ENCODE measurements at regions not wholly inside any gene's neighbourhood (a gene's known extent, or its start where the extent isn't known, plus 50 kb on each side); places are given as distances from the start of the nearest gene placed in this dataset.

DNA sequence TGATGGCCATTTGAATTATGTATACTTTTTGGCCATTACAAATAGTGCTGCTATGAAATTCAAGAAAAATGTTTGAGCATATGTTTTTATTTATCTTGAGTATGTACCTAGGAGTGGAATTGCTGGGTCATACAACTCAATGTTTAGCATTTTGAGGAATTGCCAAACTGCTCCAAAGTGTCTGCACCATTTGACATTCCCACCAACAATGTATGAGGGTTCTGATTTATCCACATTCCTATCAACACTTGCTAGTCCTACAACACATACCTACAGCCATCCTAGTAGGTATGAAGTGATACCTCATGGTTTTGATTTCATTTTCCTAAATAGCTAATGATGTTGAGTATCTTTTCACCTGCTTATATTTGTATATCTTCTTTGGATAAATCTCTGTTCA is 165.5 kb downstream of the NOC3L start:
- TF ChIP-seq, protein P1, sequence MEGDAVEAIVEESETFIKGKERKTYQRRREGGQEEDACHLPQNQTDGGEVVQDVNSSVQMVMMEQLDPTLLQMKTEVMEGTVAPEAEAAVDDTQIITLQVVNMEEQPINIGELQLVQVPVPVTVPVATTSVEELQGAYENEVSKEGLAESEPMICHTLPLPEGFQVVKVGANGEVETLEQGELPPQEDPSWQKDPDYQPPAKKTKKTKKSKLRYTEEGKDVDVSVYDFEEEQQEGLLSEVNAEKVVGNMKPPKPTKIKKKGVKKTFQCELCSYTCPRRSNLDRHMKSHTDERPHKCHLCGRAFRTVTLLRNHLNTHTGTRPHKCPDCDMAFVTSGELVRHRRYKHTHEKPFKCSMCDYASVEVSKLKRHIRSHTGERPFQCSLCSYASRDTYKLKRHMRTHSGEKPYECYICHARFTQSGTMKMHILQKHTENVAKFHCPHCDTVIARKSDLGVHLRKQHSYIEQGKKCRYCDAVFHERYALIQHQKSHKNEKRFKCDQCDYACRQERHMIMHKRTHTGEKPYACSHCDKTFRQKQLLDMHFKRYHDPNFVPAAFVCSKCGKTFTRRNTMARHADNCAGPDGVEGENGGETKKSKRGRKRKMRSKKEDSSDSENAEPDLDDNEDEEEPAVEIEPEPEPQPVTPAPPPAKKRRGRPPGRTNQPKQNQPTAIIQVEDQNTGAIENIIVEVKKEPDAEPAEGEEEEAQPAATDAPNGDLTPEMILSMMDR (IDR thresholded peaks at IDR 0.05; ENCODE audit: insufficient read depth, missing control alignments): no peak
- DNase-seq (ENCODE audit: insufficient read length, low spot score) (no peak), FAIRE-seq (no peak)

- TF ChIP-seq, protein P1 (IDR thresholded peaks at IDR 0.05; ENCODE audit: insufficient read depth, missing control alignments): no peak
- FAIRE-seq (no peak), DNase-seq (ENCODE audit: insufficient read length, low spot score) (no peak)
Measured at GRCh38 chr10:94198324-94198723, 164.4 kb downstream of the NOC3L start.

GRCh38 chr10:94199565-94199964 is 163.2 kb downstream of the NOC3L start:
- FAIRE-seq (no peak), DNase-seq (ENCODE audit: insufficient read length, low spot score) (no peak)
- TF ChIP-seq, protein P1 (IDR thresholded peaks at IDR 0.05; ENCODE audit: insufficient read depth, missing control alignments): no peak

GRCh38 chr10:94200146-94200837 is 162.4 kb downstream of the NOC3L start:
- DNase-seq (ENCODE audit: insufficient read length, low spot score): no peak
- TF ChIP-seq, protein P1 (IDR thresholded peaks at IDR 0.05; ENCODE audit: insufficient read depth, missing control alignments): no peak
- no peak for FAIRE-seq

DNA sequence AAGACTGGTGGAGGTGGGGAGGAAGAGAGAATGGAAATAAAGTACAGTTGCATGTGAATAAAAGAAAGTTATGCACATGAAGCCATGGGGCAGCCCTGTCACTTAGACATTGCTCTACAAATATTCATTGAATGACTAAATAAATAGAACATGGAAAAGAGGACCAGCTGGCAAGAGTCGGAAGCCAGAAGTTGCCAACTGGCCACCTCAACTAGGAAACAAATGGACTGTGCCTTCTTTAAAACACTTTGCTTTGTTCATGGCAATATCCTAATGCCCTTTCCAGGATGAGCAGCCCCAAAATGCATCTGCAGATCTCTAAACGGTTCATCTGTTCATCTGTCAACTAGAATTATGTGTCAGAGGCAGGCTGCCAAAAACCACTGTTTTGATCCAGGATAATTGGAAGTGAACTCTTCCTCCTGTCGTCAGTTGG is 157.3 kb downstream of the NOC3L start:
- TF ChIP-seq, protein P1 (IDR thresholded peaks at IDR 0.05; ENCODE audit: insufficient read depth, missing control alignments): no peak
- DNase-seq (ENCODE audit: insufficient read length, low spot score): no peak
- no peak for FAIRE-seq

- no peak for FAIRE-seq
- no peak for DNase-seq (ENCODE audit: insufficient read length, low spot score)
- TF ChIP-seq, protein P1 (IDR thresholded peaks at IDR 0.05; ENCODE audit: insufficient read depth, missing control alignments): no peak
Measured at GRCh38 chr10:94206176-94206575, 156.6 kb downstream of the NOC3L start.

DNA sequence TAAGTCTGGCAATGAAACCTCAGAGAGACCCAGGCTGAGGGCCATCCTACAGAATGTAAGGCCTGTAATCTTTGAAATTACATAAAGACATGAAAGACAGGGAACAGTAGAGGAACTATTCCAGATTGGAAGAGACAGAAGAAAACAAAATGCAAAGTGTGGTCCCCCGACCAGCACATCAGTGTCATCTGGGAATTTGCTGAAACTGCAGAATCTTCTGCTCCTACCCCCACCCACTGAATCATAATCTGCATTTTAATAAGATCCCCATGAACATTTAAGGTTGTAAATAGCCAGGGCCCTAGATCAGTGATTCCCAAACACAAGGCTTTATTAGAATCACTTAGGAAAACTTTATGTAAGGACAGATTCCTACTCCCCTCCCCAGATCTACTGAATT is 154.4 kb downstream of the NOC3L start:
- no peak for FAIRE-seq
- DNase-seq (ENCODE audit: insufficient read length, low spot score): no peak
- TF ChIP-seq, protein P1 (IDR thresholded peaks at IDR 0.05; ENCODE audit: insufficient read depth, missing control alignments): no peak
